Transverse colon (tissue), 4 donors: ENCODE measurements at regions not wholly inside any gene's neighbourhood (a gene's known extent, or its start where the extent isn't known, plus 50 kb on each side); places are given as distances from the start of the nearest gene placed in this dataset.

ENCODE experiments used
- EP300 ChIP-seq: sonication (generic); formaldehyde crosslinking; IDR thresholded peaks from one replicate; pipeline ENCODE4 v1.6.1; 2017; ENCODE audit warnings: antibody characterized with exemption, low read depth
- POLR2A ChIP-seq: fragments of 450-650 bp; IDR thresholded peaks from one replicate; pipeline ENCODE4 v1.6.1; 2016; ENCODE audit warnings: antibody characterized with exemption, mild to moderate bottlenecking, moderate library complexity
- POLR2AphosphoS5 ChIP-seq, 3 donors: sonication (generic); formaldehyde crosslinking; IDR thresholded peaks; one replicate each; pipeline ENCODE4 v1.6.1; 2016; ENCODE audit warnings: antibody characterized with exemption in 3 of 3
- TF ChIP-seq, protein P1 (sequence below), 5 experiments: fragments of 200-600 bp in 3 of 5; fragments of 450-650 bp in 2 of 5; sonication (generic) in 3 of 5; IDR thresholded peaks; 1 replicate in 2 of 5; 2 replicates in 3 of 5; pipeline ENCODE4 v1.5.1; 2016 to 2017; ENCODE audit warnings: antibody characterized with exemption in 5 of 5, inconsistent platforms in 3 of 5, mild to moderate bottlenecking in 2 of 5, moderate library complexity in 1 of 5

DNA sequence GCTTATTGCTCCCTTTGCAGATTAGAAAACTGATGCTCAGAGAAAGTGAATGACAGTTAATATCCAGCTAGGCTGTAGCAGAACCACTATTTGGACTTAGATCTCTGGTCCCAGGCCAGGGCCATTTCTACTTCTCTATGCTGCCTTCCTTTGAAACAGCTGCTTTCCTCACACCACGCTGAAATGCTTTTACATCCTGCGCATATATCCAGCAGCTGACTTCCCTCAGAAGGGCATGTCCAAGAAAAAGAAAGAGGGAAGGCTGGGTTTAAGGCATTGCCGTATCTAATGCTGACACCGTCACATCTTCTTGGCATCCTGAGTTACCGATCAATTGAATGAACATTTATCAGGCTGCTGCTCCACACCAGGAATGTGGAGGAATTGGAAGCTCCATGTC lies 122.4 kb downstream of the UBE2U start:
- TF ChIP-seq, protein P1, sequence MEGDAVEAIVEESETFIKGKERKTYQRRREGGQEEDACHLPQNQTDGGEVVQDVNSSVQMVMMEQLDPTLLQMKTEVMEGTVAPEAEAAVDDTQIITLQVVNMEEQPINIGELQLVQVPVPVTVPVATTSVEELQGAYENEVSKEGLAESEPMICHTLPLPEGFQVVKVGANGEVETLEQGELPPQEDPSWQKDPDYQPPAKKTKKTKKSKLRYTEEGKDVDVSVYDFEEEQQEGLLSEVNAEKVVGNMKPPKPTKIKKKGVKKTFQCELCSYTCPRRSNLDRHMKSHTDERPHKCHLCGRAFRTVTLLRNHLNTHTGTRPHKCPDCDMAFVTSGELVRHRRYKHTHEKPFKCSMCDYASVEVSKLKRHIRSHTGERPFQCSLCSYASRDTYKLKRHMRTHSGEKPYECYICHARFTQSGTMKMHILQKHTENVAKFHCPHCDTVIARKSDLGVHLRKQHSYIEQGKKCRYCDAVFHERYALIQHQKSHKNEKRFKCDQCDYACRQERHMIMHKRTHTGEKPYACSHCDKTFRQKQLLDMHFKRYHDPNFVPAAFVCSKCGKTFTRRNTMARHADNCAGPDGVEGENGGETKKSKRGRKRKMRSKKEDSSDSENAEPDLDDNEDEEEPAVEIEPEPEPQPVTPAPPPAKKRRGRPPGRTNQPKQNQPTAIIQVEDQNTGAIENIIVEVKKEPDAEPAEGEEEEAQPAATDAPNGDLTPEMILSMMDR (IDR thresholded peaks at IDR 0.05): no peak
- no peak for TF ChIP-seq EP300
- TF ChIP-seq POLR2AphosphoS5 (IDR thresholded peaks at IDR 0.05): no peak
- no peak for TF ChIP-seq POLR2A
